GM19468 (cell line): ENCODE measurements at regions not wholly inside any gene's neighbourhood (a gene's known extent, or its start where the extent isn't known, plus 50 kb on each side); places are given as distances from the start of the nearest gene placed in this dataset.
A peak's percentile ranks its signal among the peaks of the same experiment; 100 is the strongest.

Experiments used
- ATAC-seq: cut with Tn5 transposase; IDR thresholded peaks from one replicate; pipeline ENCODE4 v1.9.1; 2021; ENCODE audit warnings: mild to moderate bottlenecking, moderate library complexity, moderate number of reproducible peaks; ENCODE audit not compliant: unreplicated experiment; ENCODE audit errors: extremely low read depth

GRCh38 chr6:137727216-137727765 is 139.8 kb upstream of the TNFAIP3 start:
- no peak for ATAC-seq

- no peak for ATAC-seq
These were observed 138.4 kb upstream of the TNFAIP3 start for GRCh38 chr6:137728386-137729349.

GRCh38 chr6:137729866-137730629 is 137.0 kb upstream of the TNFAIP3 start:
- no peak for ATAC-seq

GRCh38 chr6:137731600-137731959 is 135.5 kb upstream of the TNFAIP3 start:
- ATAC-seq, result no peak

GRCh38 chr6:137731960-137732616 is 135.0 kb upstream of the TNFAIP3 start:
- ATAC-seq, result no peak

- ATAC-seq, result no peak
These were observed 133.7 kb upstream of the TNFAIP3 start for GRCh38 chr6:137733372-137733771.

GRCh38 chr6:137734005-137734874 is 132.8 kb upstream of the TNFAIP3 start:
- ATAC-seq, result no peak

GRCh38 chr6:137734875-137735182 is 132.2 kb upstream of the TNFAIP3 start:
- no peak for ATAC-seq

GRCh38 chr6:137736048-137736818 is 130.8 kb upstream of the TNFAIP3 start:
- peak; percentile 49 for ATAC-seq

GRCh38 chr6:137736911-137737310 is 130.1 kb upstream of the TNFAIP3 start:
- ATAC-seq, result no peak

- no peak for ATAC-seq
These were observed 129.0 kb upstream of the TNFAIP3 start for GRCh38 chr6:137737836-137738596.

- no peak for ATAC-seq
These were observed 128.0 kb upstream of the TNFAIP3 start for GRCh38 chr6:137738931-137739504.

- ATAC-seq, result no peak
These were observed 127.5 kb upstream of the TNFAIP3 start for GRCh38 chr6:137739544-137739943.

GRCh38 chr6:137740091-137740755 is 126.8 kb upstream of the TNFAIP3 start:
- no peak for ATAC-seq

GRCh38 chr6:137740967-137741761 is 125.9 kb upstream of the TNFAIP3 start:
- ATAC-seq, result no peak

- ATAC-seq, result no peak
These were observed 123.6 kb upstream of the TNFAIP3 start for GRCh38 chr6:137743493-137743892.

- ATAC-seq, result peak; percentile 82
These were observed 122.2 kb upstream of the TNFAIP3 start for GRCh38 chr6:137744877-137745276.
